T-cell (primary cell): ENCODE measurements at regions not wholly inside any gene's neighbourhood (a gene's known extent, or its start where the extent isn't known, plus 50 kb on each side); places are given as distances from the start of the nearest gene placed in this dataset.

Source experiments
- ATAC-seq, 4 experiments: fragments of 200-7000 bp in 3 of 4; fragments of 150-1000 bp in 1 of 4; cut with Tn5 transposase; replicated peaks in 1 of 4; 1 replicate in 3 of 4; 2 replicates in 1 of 4; pipeline ENCODE4 v1.10.0; 2021; ENCODE audit warnings: moderate library complexity in 3 of 4, mild to moderate bottlenecking in 2 of 4, moderate number of reproducible peaks in 1 of 4
- CTCF ChIA-PET, 2 donors: fragments of 300-600 bp; sonication (Branson Sonifier 250); formaldehyde crosslinking; loops; one replicate each; lab custom pipeline; 2022; ENCODE audit warnings: antibody characterized with exemption in 2 of 2; lab: Charles Lee
- POLR2A ChIA-PET, 2 donors: fragments of 300-600 bp; sonication (Branson Sonifier 250); formaldehyde crosslinking; loops; one replicate each; lab custom pipeline; 2022; ENCODE audit warnings: antibody characterized with exemption in 2 of 2; lab: Charles Lee
- DNase-seq, 35 experiments: peaks; one replicate each; pipeline versions ENCODE4 v3.0.0 to v3.0.0-alpha.2; 2013 to 2023
- H3K27ac ChIP-seq: one replicate; pipeline ENCODE4 v1.5.1; 2013; ENCODE audit warnings: low read length
- H3K27me3 ChIP-seq, 2 experiments: replicated peaks in 1 of 2; 1 replicate in 1 of 2; 2 replicates in 1 of 2; pipeline versions ENCODE4 v1.6.1 to v1.7.0; 2013; ENCODE audit warnings: low read length in 1 of 2, mixed read lengths in 1 of 2; ENCODE audit not compliant: control insufficient read depth in 2 of 2, insufficient read depth in 2 of 2; ENCODE audit errors: extremely low read depth in 1 of 2
- H3K36me3 ChIP-seq, 2 donors: 1 replicate in 1 of 2; 2 replicates in 1 of 2; pipeline versions ENCODE4 v1.6.1 to v1.7.0; 2013; ENCODE audit warnings: low read length in 1 of 2; ENCODE audit not compliant: control insufficient read depth in 2 of 2, insufficient read depth in 1 of 2; ENCODE audit errors: extremely low read depth in 1 of 2
- H3K4me1 ChIP-seq, 2 experiments: 1 replicate in 1 of 2; 2 replicates in 1 of 2; pipeline versions ENCODE4 v1.6.1 to v1.7.0; 2013; ENCODE audit warnings: low read length in 2 of 2, mixed read lengths in 1 of 2; ENCODE audit not compliant: insufficient read depth in 2 of 2, control insufficient read depth in 1 of 2; ENCODE audit errors: extremely low read depth in 1 of 2
- H3K4me3 ChIP-seq, 2 donors: 1 replicate in 1 of 2; 2 replicates in 1 of 2; pipeline versions ENCODE4 v1.5.1 to v1.7.0; 2013; ENCODE audit warnings: mild to moderate bottlenecking in 2 of 2, low read length in 1 of 2, moderate library complexity in 1 of 2; ENCODE audit not compliant: control insufficient read depth in 1 of 2; ENCODE audit errors: extremely low read depth in 1 of 2
- H3K9me3 ChIP-seq: 2 replicates; pipeline ENCODE4 v1.7.0; 2013
- H3K27ac Mint-ChIP-seq, 2 donors: one replicate each; pipeline ENCODE4 v1.8.0; 2020 to 2021; ENCODE audit warnings: mild to moderate bottlenecking in 2 of 2, mixed read lengths in 2 of 2
- H3K27me3 Mint-ChIP-seq, 2 donors: one replicate each; pipeline ENCODE4 v1.8.0; 2021 to 2022; ENCODE audit warnings: mixed read lengths in 2 of 2
- H3K36me3 Mint-ChIP-seq: one replicate; pipeline ENCODE4 v1.8.0; 2021; ENCODE audit warnings: mixed read lengths
- H3K4me1 Mint-ChIP-seq, 3 donors: one replicate each; pipeline ENCODE4 v1.8.0; 2020 to 2022; ENCODE audit warnings: mixed read lengths in 3 of 3, mild to moderate bottlenecking in 1 of 3
- H3K4me3 Mint-ChIP-seq, 3 donors: one replicate each; pipeline ENCODE4 v1.8.0; 2020 to 2022; ENCODE audit warnings: mild to moderate bottlenecking in 3 of 3, mixed read lengths in 3 of 3, moderate library complexity in 3 of 3
- H3K9me3 Mint-ChIP-seq, 3 donors: one replicate each; pipeline ENCODE4 v1.8.0; 2020 to 2022; ENCODE audit warnings: mixed read lengths in 3 of 3
- WGBS: methylation state at CpG from one replicate; pipeline ENCODE4 v1.1.5; 2013; ENCODE audit warnings: missing lambda C conversion rate; ENCODE audit not compliant: insufficient coverage; 5-methylcytosine and 5-hydroxymethylcytosine counted together

DNA sequence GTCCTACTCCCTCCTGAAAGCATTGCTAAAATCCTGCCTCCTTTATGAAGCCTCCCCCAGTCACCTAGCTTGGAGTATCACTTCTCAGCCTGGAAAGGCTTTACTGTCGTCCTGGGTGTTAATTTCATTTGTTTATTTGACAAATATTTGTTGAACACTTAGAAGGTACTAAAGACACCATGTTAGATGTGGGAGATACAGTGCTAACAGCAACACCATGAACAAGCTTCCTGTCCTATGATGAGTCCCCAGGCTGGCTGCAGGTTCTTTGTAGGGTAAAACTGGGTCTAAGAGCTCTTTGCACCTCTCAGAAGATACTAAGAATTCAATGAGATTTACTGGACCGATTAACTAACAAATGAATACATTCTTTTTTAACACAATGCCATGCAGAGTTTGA, 109.2 kb upstream of the TMEM170B start:
- Mint-ChIP-seq H3K9me3 (no peaks in the 10 kb centered on the region), H3K4me1 (peaks cover 17% of the 10 kb centered on the region in 3 donors), H3K36me3 (no peaks in the 10 kb centered on the region), H3K4me3 (no peak overlapping the region), H3K27ac (no peak overlapping the region), H3K27me3 (no peaks in the 10 kb centered on the region)
- POLR2A ChIA-PET = no interaction called here
- no peaks in the 10 kb centered on the region for H3K27me3 ChIP-seq
- H3K4me1 ChIP-seq = peaks cover 0 to 3% of the 10 kb centered on the region in 2 experiments
- CTCF ChIA-PET = no interaction called here
- DNase-seq (no peak), ATAC-seq (no peak)
- H3K4me3 ChIP-seq = no peak overlapping the region
- no peaks in the 10 kb centered on the region for H3K9me3 ChIP-seq
- no peaks in the 10 kb centered on the region for H3K36me3 ChIP-seq
- no CpG with 5 or more reads among the region's 2 CpGs for WGBS
- no peak overlapping the region for H3K27ac ChIP-seq

DNA sequence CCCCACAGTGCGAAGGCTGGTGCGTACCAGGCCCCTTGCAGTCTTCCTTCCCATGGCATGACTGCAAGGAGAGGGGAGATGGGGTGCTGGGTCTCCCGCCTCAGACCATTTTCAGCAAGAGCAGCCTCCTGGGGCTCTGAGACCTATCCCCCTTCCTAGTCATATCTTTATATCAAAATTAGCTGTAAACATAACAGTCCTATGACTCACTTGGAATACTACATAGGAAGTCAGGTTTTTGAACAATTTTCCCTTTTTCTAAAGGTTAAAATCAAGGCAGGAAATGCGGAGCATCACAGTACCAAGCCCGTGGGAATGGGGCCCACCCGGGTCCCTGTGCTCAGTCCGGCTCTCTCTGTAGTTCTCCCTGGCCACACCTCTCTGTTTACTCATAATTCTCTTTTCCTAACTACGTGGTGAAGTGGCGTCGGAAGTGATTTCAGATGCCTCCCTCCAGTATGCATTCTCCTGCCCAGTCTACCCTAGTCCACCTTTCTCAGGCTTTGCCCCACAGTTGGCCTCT, 109.8 kb upstream of the TMEM170B start:
- Histone ChIP-seq H3K27ac (no peak overlapping the region), H3K36me3 (no peaks in the 10 kb centered on the region), H3K9me3 (no peaks in the 10 kb centered on the region), H3K4me1 (peaks cover 0 to 3% of the 10 kb centered on the region in 2 experiments), H3K27me3 (no peaks in the 10 kb centered on the region), H3K4me3 (no peak overlapping the region)
- Mint-ChIP-seq H3K4me3 (no peak overlapping the region), H3K27ac (no peak overlapping the region), H3K4me1 (peaks cover 17% of the 10 kb centered on the region in 3 donors), H3K27me3 (no peaks in the 10 kb centered on the region), H3K9me3 (no peaks in the 10 kb centered on the region), H3K36me3 (no peaks in the 10 kb centered on the region)
- ATAC-seq = no peak
- 94% methylated on average over 7 of the region's 10 CpGs for WGBS
- no peak for DNase-seq
- CTCF ChIA-PET = no interaction called here
- POLR2A ChIA-PET = no interaction called here

DNA sequence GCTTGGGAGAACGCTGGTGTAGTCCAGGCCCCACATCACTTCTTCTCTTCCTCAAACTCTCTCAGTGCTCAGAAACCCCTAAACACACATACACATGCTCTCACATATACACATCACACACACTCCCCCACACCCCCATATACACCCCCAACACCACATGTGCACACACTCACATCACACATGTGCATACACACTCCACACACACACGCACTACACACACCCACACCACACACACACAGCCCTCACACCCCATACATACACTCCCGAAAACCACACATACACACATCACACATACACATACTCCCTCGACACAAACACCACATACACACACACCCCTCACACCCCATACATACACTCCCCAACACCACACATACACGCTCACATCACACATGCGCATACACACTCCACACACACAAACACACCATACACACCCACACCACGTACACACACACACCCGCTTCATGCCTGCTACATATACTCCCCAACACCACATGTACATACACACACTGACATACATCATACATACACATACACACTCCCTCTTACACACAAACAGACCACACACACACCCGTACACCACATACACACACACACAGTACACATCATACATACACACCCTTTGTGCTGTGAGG, 110.3 kb upstream of the TMEM170B start:
- no peak for DNase-seq
- ChIA-PET POLR2A (no interaction called here), CTCF (no interaction called here)
- Mint-ChIP-seq H3K4me1 (peaks cover 17% of the 10 kb centered on the region in 3 donors), H3K4me3 (no peak overlapping the region), H3K27me3 (no peaks in the 10 kb centered on the region), H3K9me3 (no peaks in the 10 kb centered on the region), H3K36me3 (no peaks in the 10 kb centered on the region), H3K27ac (no peak overlapping the region)
- H3K36me3 ChIP-seq = no peaks in the 10 kb centered on the region
- WGBS = 97% methylated on average over 7 of the region's 9 CpGs
- no peak overlapping the region for H3K27ac ChIP-seq
- peaks cover 0 to 3% of the 10 kb centered on the region in 2 experiments for H3K4me1 ChIP-seq
- no peaks in the 10 kb centered on the region for H3K27me3 ChIP-seq
- no peak for ATAC-seq
- H3K9me3 ChIP-seq = no peaks in the 10 kb centered on the region
- no peak overlapping the region for H3K4me3 ChIP-seq

DNA sequence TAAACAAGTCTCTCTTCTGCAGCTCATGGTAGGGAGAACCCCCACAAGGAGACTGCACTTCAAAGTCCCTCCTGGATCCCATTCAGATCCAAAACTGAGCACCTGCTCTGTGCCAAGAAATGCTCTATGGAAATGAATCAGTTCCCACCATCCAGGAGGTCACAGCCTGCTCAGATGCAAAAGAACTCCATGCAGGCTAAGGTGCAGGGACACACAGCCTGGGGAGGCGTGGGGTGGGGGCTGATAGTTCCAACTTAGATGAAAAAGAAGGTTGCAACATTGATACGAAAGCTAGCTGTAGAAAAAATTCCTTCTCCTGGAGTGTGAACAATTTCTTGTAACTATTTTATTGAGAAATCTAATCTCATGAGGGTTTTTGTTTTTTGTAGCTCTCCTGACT, 111.0 kb upstream of the TMEM170B start:
- ATAC-seq (no peak), DNase-seq (no peak)
- Histone ChIP-seq H3K4me1 (peaks cover 0 to 3% of the 10 kb centered on the region in 2 experiments), H3K36me3 (no peaks in the 10 kb centered on the region), H3K27me3 (no peaks in the 10 kb centered on the region), H3K27ac (no peak overlapping the region), H3K4me3 (no peak overlapping the region), H3K9me3 (no peaks in the 10 kb centered on the region)
- CTCF ChIA-PET = no interaction called here
- Mint-ChIP-seq H3K27ac (no peak overlapping the region), H3K36me3 (no peaks in the 10 kb centered on the region), H3K4me1 (peaks cover 17% of the 10 kb centered on the region in 3 donors), H3K9me3 (no peaks in the 10 kb centered on the region), H3K4me3 (no peak overlapping the region), H3K27me3 (no peaks in the 10 kb centered on the region)
- POLR2A ChIA-PET = no interaction called here
- WGBS = no CpG with 5 or more reads among the region's 2 CpGs

DNA sequence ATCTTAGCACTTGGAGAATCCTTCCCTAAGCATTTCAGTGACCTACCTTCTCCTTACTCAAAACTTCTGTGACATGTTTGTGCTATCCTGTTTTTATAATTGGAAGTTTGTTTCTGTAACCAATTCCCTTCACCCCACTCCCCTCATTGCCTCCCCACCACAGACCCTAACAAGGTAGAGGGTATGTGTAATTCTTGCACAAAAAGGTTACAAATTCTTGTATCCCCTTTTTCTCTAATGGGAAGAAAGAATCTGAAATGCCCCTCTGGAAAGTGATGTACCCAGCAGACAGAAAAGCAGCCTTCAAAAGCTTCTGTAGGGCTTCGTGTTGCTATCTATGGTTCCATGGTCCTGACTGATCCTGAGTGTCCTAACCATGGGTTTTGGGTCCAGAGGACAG, 111.7 kb upstream of the TMEM170B start:
- H3K9me3 ChIP-seq = no peaks in the 10 kb centered on the region
- DNase-seq (no peak), ATAC-seq (no peak)
- no peak overlapping the region for H3K27ac ChIP-seq
- Mint-ChIP-seq H3K9me3 (peaks cover 0 to 2% (median 0%) of the 10 kb centered on the region in 3 donors), H3K27ac (no peak overlapping the region), H3K4me3 (no peak overlapping the region), H3K27me3 (no peaks in the 10 kb centered on the region), H3K4me1 (peaks cover 17% of the 10 kb centered on the region in 3 donors), H3K36me3 (no peaks in the 10 kb centered on the region)
- peaks cover 0 to 3% of the 10 kb centered on the region in 2 experiments for H3K4me1 ChIP-seq
- ChIA-PET POLR2A (no interaction called here), CTCF (no interaction called here)
- H3K27me3 ChIP-seq = no peaks in the 10 kb centered on the region
- H3K4me3 ChIP-seq = no peak overlapping the region
- H3K36me3 ChIP-seq = no peaks in the 10 kb centered on the region
- no CpG with 5 or more reads among the region's 1 CpG for WGBS

DNA sequence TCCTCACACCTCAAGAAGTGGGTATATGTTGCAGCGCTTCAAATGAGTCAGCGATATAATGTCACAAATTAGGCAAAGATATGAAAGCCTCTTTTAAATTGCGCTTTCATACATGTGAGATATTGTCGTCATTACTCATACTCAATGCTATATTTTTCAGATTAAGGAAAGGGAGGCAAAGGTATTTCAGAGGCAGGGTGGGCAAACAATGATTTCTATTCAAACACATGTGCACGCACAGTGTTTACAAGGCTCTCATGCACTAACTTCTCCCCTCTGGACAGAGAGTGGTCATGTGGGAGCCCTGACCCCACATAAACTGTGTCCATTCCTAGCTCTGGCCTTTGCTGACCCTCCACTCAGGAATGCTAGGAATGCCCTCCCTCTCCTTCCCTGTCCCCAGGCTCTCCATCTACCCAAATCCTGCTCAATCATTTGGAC, 112.1 kb upstream of the TMEM170B start:
- no peak overlapping the region for H3K27ac ChIP-seq
- no peaks in the 10 kb centered on the region for H3K36me3 Mint-ChIP-seq
- ChIA-PET POLR2A (no interaction called here), CTCF (no interaction called here)
- no peaks in the 10 kb centered on the region for H3K27me3 Mint-ChIP-seq
- no peak overlapping the region for H3K4me3 ChIP-seq
- H3K4me3 Mint-ChIP-seq = no peak overlapping the region
- no peak overlapping the region for H3K27ac Mint-ChIP-seq
- peaks cover 0 to 3% of the 10 kb centered on the region in 2 experiments for H3K4me1 ChIP-seq
- H3K36me3 ChIP-seq = no peaks in the 10 kb centered on the region
- no peak for DNase-seq
- peaks cover 17% of the 10 kb centered on the region in 3 donors for H3K4me1 Mint-ChIP-seq
- no peaks in the 10 kb centered on the region for H3K27me3 ChIP-seq
- 88% methylated on average over 1 of the region's 5 CpGs for WGBS
- H3K9me3 ChIP-seq = no peaks in the 10 kb centered on the region
- no peak for ATAC-seq
- peaks cover 0 to 6% (median 0%) of the 10 kb centered on the region in 3 donors for H3K9me3 Mint-ChIP-seq
